LNCaP clone FGC (cell line): ENCODE measurements at regions not wholly inside any gene's neighbourhood (a gene's known extent, or its start where the extent isn't known, plus 50 kb on each side); places are given as distances from the start of the nearest gene placed in this dataset.
"Not testable (repeated sequence)": the region's sequence is repeated elsewhere in the genome, so short reads cannot be mapped to it uniquely, and the experiment has no call there.

Experiments used
- DNase-seq: peaks from one replicate; pipeline ENCODE4 v3.0.0-alpha.2; 2011; ENCODE audit warnings: low read depth
- H3K4me3 ChIP-seq: 2 replicates; pipeline ENCODE4 v1.5.1; 2011; ENCODE audit warnings: mild to moderate bottlenecking, low read depth, low read length, control low read depth
- CTCF ChIP-seq: IDR thresholded peaks from 2 replicates; pipeline ENCODE4 v1.5.1; 2012; ENCODE audit warnings: mild to moderate bottlenecking; ENCODE audit not compliant: control insufficient read depth, insufficient read depth; ENCODE audit errors: extremely low read depth

- H3K4me3 ChIP-seq = no peak overlapping the region
- no peak for TF ChIP-seq CTCF
- DNase-seq = no peak
Measured at GRCh38 chr16:51255349-51255972, 104.4 kb upstream of the SALL1 start.

- DNase-seq, H3K4me3 ChIP-seq: not testable (repeated sequence)
Measured at GRCh38 chr16:51254390-51254789, 103.3 kb upstream of the SALL1 start.

- no peak for DNase-seq
- no peak for TF ChIP-seq CTCF
- no peak overlapping the region for H3K4me3 ChIP-seq
Measured at GRCh38 chr16:51248217-51248616, 97.1 kb upstream of the SALL1 start.

GRCh38 chr16:51245658-51245995 is 94.6 kb upstream of the SALL1 start:
- H3K4me3 ChIP-seq = no peak overlapping the region
- TF ChIP-seq CTCF = no peak
- no peak for DNase-seq

- TF ChIP-seq CTCF = no peak
- DNase-seq = no peak
- H3K4me3 ChIP-seq = no peak overlapping the region
Measured at GRCh38 chr16:51244887-51245657, 94.0 kb upstream of the SALL1 start.

- no peak for TF ChIP-seq CTCF
- no peak overlapping the region for H3K4me3 ChIP-seq
- peak; percentile 3 for DNase-seq
Measured at GRCh38 chr16:51243936-51244436, 92.9 kb upstream of the SALL1 start.

- no peak for TF ChIP-seq CTCF
- no peak for DNase-seq
Measured at GRCh38 chr16:51242296-51242994, 91.4 kb upstream of the SALL1 start.

More at GRCh38 chr16:51242296-51242994, 91.4 kb upstream of the SALL1 start:
- H3K4me3 ChIP-seq = no peak overlapping the region
